Sigmoid colon (tissue), 6 donors: ENCODE measurements at regions not wholly inside any gene's neighbourhood (a gene's known extent, or its start where the extent isn't known, plus 50 kb on each side); places are given as distances from the start of the nearest gene placed in this dataset.

Experiments
- DNase-seq: peaks from one replicate; pipeline ENCODE4 v3.0.0-alpha.2; 2019
- H3K27ac ChIP-seq, 4 donors: fragments of 200-600 bp; sonication (generic); one replicate each; pipeline ENCODE4 v1.5.1; 2016 to 2019; ENCODE audit warnings: mild to moderate bottlenecking in 1 of 4
- H3K27me3 ChIP-seq, 3 donors: fragments of 200-600 bp; sonication (generic); one replicate each; pipeline ENCODE4 v1.5.1; 2019; ENCODE audit warnings: mild to moderate bottlenecking in 1 of 3
- H3K36me3 ChIP-seq, 4 donors: fragments of 200-600 bp; sonication (generic); one replicate each; pipeline ENCODE4 v1.5.1; 2016 to 2019
- H3K4me1 ChIP-seq, 4 donors: fragments of 200-600 bp; sonication (generic); one replicate each; pipeline ENCODE4 v1.5.1; 2017 to 2019
- H3K4me3 ChIP-seq, 4 donors: fragments of 200-600 bp; sonication (generic); one replicate each; pipeline ENCODE4 v1.5.1; 2017 to 2019; ENCODE audit warnings: mild to moderate bottlenecking in 2 of 4, moderate library complexity in 1 of 4
- H3K9me3 ChIP-seq, 4 donors: fragments of 200-600 bp in 3 of 4; sonication (generic) in 3 of 4; one replicate each; pipeline versions ENCODE4 v1.5.1 to v1.6.1; 2013 to 2019
- CTCF ChIP-seq, 4 experiments: fragments of 450-650 bp in 3 of 4; fragments of 200-600 bp in 1 of 4; IDR thresholded peaks; one replicate each; pipeline ENCODE4 v1.5.1; 2016 to 2019; ENCODE audit warnings: antibody characterized with exemption in 4 of 4, mild to moderate bottlenecking in 3 of 4, moderate library complexity in 2 of 4
- EP300 ChIP-seq, 4 donors: sonication (generic); formaldehyde crosslinking; IDR thresholded peaks; one replicate each; pipeline ENCODE4 v1.6.1; 2017; ENCODE audit warnings: antibody characterized with exemption in 4 of 4
- POLR2A ChIP-seq, 2 donors: fragments of 450-650 bp; IDR thresholded peaks; one replicate each; pipeline ENCODE4 v1.6.1; 2016; ENCODE audit warnings: antibody characterized with exemption in 2 of 2, mild to moderate bottlenecking in 2 of 2, moderate library complexity in 2 of 2
- POLR2AphosphoS5 ChIP-seq, 4 donors: sonication (generic); formaldehyde crosslinking; IDR thresholded peaks; one replicate each; pipeline ENCODE4 v1.6.1; 2017; ENCODE audit warnings: antibody characterized with exemption in 4 of 4
- WGBS, 2 donors: extraction: QIAGEN DNeasy Blood & Tissue Kit; methylation state at CpG; one replicate each; pipeline ENCODE4 v1.1.7; 2013; 5-methylcytosine and 5-hydroxymethylcytosine counted together
- intact Hi-C: fragments of 100-400 bp; cut with DNase I; formaldehyde crosslinking; loops from one replicate; pipeline ENCODE4 v1.15.1; 2023
- donor health status: healthy with polysubstance abuse.
- donor health status: healthy.

DNA sequence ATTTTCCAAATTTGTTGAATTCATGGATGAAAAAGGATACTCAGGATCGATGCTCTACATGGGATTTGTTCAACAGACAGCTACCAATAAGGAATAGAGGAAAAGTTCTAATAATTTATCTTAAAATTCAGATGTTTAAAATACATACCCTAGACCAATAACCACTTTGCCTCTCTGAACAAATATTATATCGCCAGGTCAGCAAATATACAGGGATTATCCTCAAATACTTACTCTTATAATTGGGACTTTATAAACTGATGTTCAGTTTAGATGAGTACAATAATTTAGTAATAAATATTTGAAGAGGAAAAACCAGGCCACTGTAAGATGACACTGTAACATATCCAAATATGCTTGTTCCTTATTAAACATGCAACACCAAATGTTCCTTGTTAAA lies 268.7 kb downstream of the DOK5 start:
- intact Hi-C loops, result no loop called here
- Histone ChIP-seq H3K4me1 (no peaks in the 10 kb centered on the region), H3K36me3 (no peaks in the 10 kb centered on the region), H3K27me3 (no peaks in the 10 kb centered on the region), H3K4me3 (no peak overlapping the region), H3K27ac (no peak overlapping the region), H3K9me3 (peaks cover 0 to 4% (median 0%) of the 10 kb centered on the region in 4 donors)
- 66 to 87% methylated on average over 2 of the region's 2 CpGs for WGBS, 2 donors
- no peak for DNase-seq
- no peak for TF ChIP-seq CTCF (IDR thresholded peaks at IDR 0.05)
- no peak for TF ChIP-seq EP300 (IDR thresholded peaks at IDR 0.05)
- TF ChIP-seq POLR2A (IDR thresholded peaks at IDR 0.05), result no peak
- TF ChIP-seq POLR2AphosphoS5 (IDR thresholded peaks at IDR 0.05), result no peak

DNA sequence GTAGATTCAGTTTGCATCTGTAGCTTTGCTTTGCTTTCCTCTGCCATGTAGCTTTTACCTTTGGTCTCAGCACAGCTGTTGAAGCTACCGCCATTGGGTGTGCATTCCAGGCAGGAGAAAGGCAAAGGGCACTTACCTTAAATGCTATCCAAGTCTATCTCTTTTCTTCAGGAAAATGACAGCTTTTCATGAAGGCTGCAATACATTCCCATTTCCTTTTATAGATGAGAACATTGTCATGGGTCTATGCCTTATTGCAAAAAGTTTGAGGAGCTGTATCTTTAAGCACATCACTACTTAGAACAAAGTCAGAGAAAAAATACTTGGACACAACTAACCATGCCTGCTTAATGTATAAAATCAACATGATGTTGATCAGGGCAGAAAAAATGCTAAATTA lies 266.8 kb downstream of the DOK5 start:
- H3K27ac ChIP-seq, result no peak overlapping the region
- DNase-seq, result no peak
- H3K36me3 ChIP-seq, result no peaks in the 10 kb centered on the region
- WGBS, 2 donors, result 71 to 95% methylated on average over 1 of the region's 1 CpG
- intact Hi-C loops, result no loop called here
- H3K9me3 ChIP-seq, result no peaks in the 10 kb centered on the region
- no peaks in the 10 kb centered on the region for H3K27me3 ChIP-seq
- H3K4me3 ChIP-seq, result no peak overlapping the region
- TF ChIP-seq CTCF (IDR thresholded peaks at IDR 0.05), result no peak
- TF ChIP-seq POLR2A (IDR thresholded peaks at IDR 0.05), result no peak
- TF ChIP-seq EP300 (IDR thresholded peaks at IDR 0.05), result no peak
- TF ChIP-seq POLR2AphosphoS5 (IDR thresholded peaks at IDR 0.05), result no peak
- H3K4me1 ChIP-seq, result no peaks in the 10 kb centered on the region

- intact Hi-C loops, result no loop called here
- Histone ChIP-seq H3K4me3 (no peak overlapping the region), H3K27me3 (no peaks in the 10 kb centered on the region), H3K4me1 (no peaks in the 10 kb centered on the region), H3K27ac (no peak overlapping the region), H3K36me3 (no peaks in the 10 kb centered on the region), H3K9me3 (no peaks in the 10 kb centered on the region)
- WGBS, 2 donors, result 87 to 93% methylated on average over 4 of the region's 4 CpGs
- TF ChIP-seq EP300 (IDR thresholded peaks at IDR 0.05) (no peak), CTCF (IDR thresholded peaks at IDR 0.05) (no peak), POLR2A (IDR thresholded peaks at IDR 0.05) (no peak), POLR2AphosphoS5 (IDR thresholded peaks at IDR 0.05) (no peak)
- no peak for DNase-seq
These were observed 261.0 kb downstream of the DOK5 start for GRCh38 chr20:54736421-54736820.

- no peak for DNase-seq
- H3K36me3 ChIP-seq, result no peaks in the 10 kb centered on the region
- no peaks in the 10 kb centered on the region for H3K9me3 ChIP-seq
- H3K4me1 ChIP-seq, result no peaks in the 10 kb centered on the region
- TF ChIP-seq CTCF (IDR thresholded peaks at IDR 0.05), result no peak
- no peak for TF ChIP-seq EP300 (IDR thresholded peaks at IDR 0.05)
- no peak for TF ChIP-seq POLR2AphosphoS5 (IDR thresholded peaks at IDR 0.05)
- no peak for TF ChIP-seq POLR2A (IDR thresholded peaks at IDR 0.05)
- intact Hi-C loops, result no loop called here
- H3K4me3 ChIP-seq, result no peak overlapping the region
- H3K27ac ChIP-seq, result no peak overlapping the region
- no peaks in the 10 kb centered on the region for H3K27me3 ChIP-seq
These were observed 258.3 kb downstream of the DOK5 start for GRCh38 chr20:54733687-54734086.

GRCh38 chr20:54727490-54727889 lies 252.1 kb downstream of the DOK5 start:
- Histone ChIP-seq H3K9me3 (no peaks in the 10 kb centered on the region), H3K4me3 (no peak overlapping the region), H3K27ac (no peak overlapping the region), H3K36me3 (no peaks in the 10 kb centered on the region), H3K27me3 (no peaks in the 10 kb centered on the region), H3K4me1 (no peaks in the 10 kb centered on the region)
- intact Hi-C loops, result no loop called here
- no peak for DNase-seq
- 78 to 86% methylated on average over 4 of the region's 4 CpGs for WGBS, 2 donors
- TF ChIP-seq POLR2A (IDR thresholded peaks at IDR 0.05), result no peak
- TF ChIP-seq POLR2AphosphoS5 (IDR thresholded peaks at IDR 0.05), result no peak
